ENCODE measurements at regions not wholly inside any gene's neighbourhood (a gene's known extent, or its start where the extent isn't known, plus 50 kb on each side); places are given as distances from the start of the nearest gene placed in this dataset.

GRCh38 chrX:73930300-73930699 is 77.8 kb upstream of the XIST start:
- TF ChIP-seq CTCF (IDR thresholded peaks at IDR 0.05 in 2 of 3, conservative IDR thresholded peaks at IDR 0.05 in 1 of 3; ENCODE audit: borderline replicate concordance in 1 of 3, insufficient read depth in 1 of 3, low read depth in 2 of 3, low read length in 2 of 3) = no peak
- no peak for TF ChIP-seq SRF (IDR thresholded peaks at IDR 0.05; ENCODE audit: low read depth)
- TF ChIP-seq POLR2A (IDR thresholded peaks at IDR 0.05; ENCODE audit: borderline replicate concordance, extremely low read depth, insufficient read depth, insufficient read length) = no peak
- TF ChIP-seq ATF3 (IDR thresholded peaks at IDR 0.05) = no peak
- TF ChIP-seq FOSL1 (IDR thresholded peaks at IDR 0.05; ENCODE audit: low read depth) = no peak
- no peak for TF ChIP-seq POLR2AphosphoS5 (IDR thresholded peaks at IDR 0.05; ENCODE audit: low read depth, low read length)
- TF ChIP-seq EZH2 (IDR thresholded peaks at IDR 0.05) = no peak
- no peak for TF ChIP-seq TCF7L2 (IDR thresholded peaks at IDR 0.05; ENCODE audit: borderline replicate concordance, extremely low read depth, insufficient read depth, insufficient read length)
- TF ChIP-seq RAD21 (IDR thresholded peaks at IDR 0.05; ENCODE audit: low read depth) = no peak
- no peak for TF ChIP-seq REST (IDR thresholded peaks at IDR 0.05; ENCODE audit: low read depth)
- TF ChIP-seq YY1 (IDR thresholded peaks at IDR 0.05; ENCODE audit: extremely low read depth, insufficient replicate concordance, low read depth, low read length) = no peak
- TF ChIP-seq MAX (IDR thresholded peaks at IDR 0.05) = no peak
